NCI-H1694 treated with DMSO at 0.1 percent for 48 hours (cell line): ENCODE measurements at regions not wholly inside any gene's neighbourhood (a gene's known extent, or its start where the extent isn't known, plus 50 kb on each side); places are given as distances from the start of the nearest gene placed in this dataset.
"Not testable (repeated sequence)": the region's sequence is repeated elsewhere in the genome, so short reads cannot be mapped to it uniquely, and the experiment has no call there.

ENCODE experiments used
- DNase-seq: peaks from one replicate; lab custom pipeline; 2025; lab: John Stamatoyannopoulos, UW

DNA sequence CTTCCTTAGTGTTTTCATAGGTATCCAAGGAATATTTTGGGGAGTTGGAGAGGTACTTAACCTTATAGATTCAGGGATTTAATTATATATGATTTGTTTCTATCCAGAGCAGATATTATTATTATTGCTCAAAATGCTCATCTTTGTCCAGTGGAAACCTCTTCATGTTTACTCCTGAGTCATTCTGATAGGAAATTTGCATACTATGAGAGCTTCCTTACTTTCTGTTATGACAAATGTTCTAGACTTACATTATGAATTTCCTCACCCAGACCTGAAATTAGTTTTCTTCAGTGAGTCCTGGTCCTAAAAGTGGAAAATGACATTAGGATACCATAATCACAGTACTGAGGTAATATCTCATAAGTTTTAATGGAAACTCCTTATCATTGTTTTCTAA is 57.5 kb upstream of the PLPPR5 start:
- DNase-seq: no peak

DNA sequence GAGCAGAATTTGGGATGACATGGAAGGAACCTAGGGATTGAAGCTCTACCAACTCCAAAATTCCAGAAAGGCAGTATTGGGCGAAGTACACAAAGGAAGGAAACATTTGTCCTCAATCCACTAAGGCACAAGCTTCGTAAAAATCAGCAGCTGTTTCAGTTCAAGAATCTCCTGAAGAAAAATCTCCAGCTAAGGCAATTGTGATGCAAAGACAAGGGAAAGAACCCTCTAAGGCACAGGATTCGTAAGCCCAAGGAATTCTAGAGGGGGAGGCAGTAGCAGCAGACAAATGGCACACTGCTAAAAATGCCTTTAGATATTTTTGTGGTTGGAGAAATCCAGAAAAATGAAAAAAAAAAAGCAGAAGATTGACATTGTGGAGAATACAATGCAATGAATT is 64.5 kb upstream of the PLPPR5 start:
- DNase-seq: no peak

DNA sequence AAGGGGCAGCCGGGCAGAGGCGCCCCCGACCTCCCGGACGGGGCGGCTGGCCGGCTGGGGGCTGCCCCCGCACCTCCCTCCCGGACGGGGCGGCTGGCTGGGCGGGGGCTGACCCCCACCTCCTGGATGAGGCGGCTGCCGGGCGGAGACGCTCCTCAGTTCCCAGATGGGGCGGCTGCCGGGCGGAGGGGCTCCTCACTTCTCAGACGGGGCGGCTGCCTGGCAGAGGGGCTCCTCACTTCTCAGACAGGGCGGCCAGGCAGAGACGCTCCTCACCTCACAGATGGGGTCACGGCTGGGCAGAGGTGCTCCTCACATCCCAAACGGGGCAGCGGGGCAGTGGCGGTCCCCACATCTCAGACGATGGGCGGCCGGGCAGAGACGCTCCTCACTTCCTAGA is 73.9 kb upstream of the PLPPR5 start:
- not testable (repeated sequence) for DNase-seq

DNA sequence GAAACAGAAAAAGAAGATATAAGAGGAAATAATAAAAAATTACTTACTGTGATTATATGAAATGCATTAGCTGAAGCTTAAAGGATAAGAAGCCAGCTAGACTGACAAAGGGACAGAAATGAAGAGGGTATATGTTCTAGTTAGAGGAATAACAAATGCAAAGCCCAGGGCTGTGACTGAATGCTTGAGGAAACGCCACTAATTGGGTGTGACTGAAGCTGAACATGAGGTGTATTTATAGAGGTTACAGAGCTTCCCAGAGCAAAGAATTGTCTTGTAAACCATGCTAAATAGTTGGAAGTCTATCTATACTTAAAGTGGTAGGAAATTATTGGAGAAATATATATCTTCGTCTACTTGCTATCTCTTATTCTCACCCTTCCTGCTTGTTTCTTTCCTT is 77.7 kb upstream of the PLPPR5 start:
- DNase-seq: no peak

DNA sequence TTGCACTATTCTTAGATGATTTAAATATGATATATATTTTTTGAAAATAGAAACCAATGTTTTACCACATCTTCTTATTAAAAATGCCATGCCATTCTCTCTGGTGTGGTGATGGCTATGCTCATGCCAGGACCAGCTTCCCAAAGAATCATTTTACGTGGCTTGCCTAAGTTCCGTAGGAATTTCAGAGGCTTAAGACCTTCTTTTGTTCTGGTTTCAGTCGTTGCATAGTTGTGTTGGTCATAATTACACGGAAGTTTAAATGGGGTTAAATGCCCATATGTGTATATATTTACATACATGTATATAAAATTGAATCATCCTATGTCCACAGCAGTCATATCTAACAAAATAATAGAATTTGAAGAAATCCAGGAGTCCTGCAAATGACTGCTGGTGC is 78.7 kb upstream of the PLPPR5 start:
- no peak for DNase-seq

DNA sequence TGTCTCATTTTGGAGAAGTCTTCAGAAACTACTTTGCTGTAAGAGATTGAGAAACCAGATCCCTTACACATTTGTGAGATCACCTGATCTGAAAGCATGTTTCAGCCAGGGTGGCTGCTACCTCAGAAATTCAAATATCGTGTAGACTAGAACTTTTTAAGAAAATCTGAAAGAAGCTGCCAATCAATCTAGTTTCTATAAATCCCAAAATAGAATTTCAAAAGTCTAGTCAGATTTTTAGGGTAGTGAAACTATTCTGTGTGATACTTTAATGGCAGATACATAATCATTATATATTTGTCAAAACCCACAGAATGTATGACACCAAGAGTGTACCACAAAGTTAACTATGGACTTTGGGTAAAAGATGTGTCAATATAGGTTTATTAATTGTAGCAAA is 79.9 kb upstream of the PLPPR5 start:
- no peak for DNase-seq

DNA sequence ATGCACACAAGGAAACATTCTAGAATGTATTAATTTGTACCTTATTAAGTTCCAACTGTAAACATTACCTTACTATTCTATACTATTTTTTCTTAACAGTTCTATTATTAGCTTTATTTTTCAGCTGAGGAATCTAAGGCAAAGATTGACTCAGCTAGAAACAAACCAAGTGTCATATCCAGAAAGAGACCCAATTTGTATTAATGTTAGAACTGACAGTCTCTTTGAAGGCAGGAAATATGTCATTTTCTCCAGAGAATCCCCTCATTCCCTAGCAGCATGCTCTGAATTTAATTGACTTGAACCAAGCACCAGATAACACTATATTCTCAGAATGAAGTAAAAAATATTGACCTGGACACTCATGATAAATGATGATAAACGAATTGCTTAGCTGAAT is 81.4 kb upstream of the PLPPR5 start:
- DNase-seq: no peak

DNA sequence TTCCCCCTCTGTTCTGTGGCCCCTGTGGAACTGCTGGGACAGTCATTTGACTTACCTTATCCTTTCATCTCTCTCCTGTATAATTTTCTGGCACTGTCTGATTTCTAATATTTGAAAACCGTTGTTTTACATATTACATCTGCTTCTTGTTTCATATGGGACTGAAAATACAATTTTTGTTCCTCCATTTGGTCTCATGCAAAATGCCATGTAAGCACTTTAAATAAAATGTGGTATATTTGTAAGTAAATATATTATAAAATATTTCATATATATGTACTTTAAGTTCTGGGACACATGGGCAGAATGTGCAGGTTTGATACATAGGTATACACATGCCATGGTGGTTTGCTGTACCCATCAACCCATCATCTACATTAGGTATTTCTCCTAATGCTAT is 93.9 kb upstream of the PLPPR5 start:
- no peak for DNase-seq

DNA sequence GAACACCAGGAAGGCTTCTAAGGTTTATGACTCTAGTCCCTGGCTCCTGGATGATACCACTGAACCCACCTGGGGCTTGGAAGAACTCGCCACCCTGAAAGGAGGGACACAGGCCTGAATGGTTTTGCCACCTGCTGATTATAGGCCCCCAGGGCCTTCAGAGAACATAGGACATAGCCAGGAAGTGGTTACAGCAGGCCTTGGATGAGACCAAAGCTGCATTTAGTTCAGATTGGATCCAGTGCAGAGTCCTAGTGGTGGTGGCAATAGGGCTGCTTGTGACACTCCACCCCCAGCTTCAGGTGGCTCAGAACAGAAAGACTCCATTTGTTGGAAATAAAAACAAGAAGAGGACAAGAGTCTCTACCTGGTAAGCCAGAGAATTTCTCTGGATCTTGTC is 101.6 kb upstream of the PLPPR5 start:
- DNase-seq: no peak

DNA sequence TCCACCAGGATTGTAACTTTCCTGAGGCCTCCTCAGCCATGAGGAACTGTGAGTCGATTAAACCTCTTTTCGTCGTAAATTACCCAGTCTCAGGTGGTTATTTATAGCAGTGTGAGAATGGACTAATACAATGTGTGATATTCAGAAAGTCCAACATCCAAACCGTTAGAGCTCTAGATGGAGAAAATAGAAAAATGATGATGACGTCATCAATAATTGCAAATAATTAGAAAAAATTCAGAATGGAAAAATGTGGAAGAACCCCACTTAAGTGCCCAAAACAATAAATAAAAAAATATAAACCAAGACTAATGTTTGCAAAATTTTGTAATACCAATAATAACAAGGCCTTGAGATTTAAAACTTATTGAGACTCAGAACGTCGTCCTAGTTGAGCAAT is 103.0 kb upstream of the PLPPR5 start:
- no peak for DNase-seq

DNA sequence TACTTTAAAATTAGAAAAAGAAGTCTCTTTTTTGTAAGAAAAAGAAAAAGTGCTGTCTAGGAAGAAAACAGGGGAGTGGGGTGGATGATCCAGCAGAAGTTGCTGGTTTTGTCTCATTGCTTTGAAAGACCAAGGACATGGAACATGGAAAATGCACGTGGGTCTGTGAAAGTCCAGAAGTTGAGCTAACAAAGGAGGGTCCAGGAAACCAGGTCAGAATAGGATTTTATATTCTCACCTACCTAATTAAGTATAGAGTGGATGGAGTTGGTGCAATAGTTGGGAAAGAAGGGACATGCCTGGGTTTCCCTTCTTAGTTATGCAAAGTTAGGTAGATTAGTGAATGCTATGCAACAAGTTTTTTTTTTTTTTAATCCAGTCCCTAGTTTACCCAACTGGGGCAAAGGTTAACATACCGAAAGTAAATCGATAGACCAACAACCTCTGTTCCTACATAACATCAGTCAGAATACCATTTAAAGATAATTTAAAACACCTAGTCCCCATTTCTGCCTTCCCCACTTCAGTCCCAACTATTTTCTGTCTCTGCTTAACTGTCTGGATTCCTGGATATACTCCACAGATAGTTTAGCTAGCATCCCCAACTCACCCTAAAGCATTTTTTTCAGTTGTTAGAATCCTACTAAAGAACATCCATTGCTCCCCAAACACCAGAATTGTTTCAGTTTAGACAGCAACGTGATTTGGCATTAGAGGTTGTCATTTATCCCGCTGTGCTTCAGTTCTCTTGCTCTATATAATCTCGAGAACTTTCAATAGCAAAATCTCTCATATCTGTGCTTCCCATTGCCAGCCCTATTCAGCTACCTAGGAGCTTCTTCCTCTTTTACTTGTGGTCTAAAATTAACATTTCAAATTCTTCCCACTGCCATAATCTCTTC is 105.7 kb upstream of the PLPPR5 start:
- DNase-seq: no peak

DNA sequence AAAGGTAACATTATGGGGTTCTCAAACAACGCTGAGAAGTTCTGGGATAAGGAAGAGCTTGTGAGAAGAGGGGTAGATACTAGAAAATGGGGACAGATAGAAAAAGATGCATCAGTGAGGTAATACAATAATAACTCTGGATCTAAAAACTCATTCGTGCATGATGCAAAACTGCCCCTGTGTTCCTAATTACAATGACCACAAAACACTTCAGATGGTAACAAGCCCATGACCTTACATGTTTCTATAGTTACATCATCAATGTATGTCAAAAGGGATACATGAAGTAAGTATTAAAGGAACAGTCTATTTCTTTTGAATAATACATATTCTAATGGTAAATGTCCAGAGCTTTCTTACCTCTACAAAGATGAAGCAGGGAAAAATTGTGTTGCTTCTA is 110.6 kb upstream of the PLPPR5 start:
- DNase-seq: no peak

DNA sequence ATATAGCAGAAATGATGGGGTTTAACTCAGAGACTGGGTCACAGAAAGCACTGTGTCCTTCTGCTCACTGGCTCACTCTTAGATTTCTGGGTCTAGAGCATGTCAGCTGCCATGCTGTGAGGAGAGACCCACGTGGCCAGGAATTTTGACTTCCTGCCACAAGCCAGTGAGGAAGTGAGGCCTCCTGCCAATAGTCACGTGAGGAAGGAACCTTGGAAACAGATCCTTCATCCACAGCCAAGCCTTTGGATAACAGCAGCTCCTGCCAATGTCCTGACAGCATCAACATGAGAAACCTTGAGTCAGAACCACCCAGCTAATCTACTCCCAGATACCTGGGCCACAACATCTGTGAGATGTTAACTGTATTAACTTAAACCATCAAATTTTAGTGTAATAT is 114.5 kb upstream of the PLPPR5 start:
- no peak for DNase-seq

DNA sequence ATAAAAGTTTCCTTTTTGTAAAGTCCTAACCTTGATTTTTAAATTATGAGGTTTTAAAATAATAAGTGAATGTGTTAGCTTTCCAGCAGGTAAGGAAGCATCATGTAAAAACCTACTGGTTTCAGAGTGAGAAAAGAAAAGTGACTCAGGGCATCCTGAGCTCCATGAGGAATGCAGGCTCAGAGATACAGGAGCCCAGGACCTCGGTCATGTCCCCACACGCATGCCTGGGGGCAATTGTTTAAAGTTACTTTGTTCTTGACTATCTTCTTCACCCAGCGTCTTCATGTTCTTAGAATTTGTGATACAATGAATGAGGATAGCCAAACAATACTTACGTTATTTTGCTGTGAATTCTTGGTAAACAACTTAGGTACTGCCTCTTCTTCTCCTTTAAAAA is 117.4 kb upstream of the PLPPR5 start:
- no peak for DNase-seq

DNA sequence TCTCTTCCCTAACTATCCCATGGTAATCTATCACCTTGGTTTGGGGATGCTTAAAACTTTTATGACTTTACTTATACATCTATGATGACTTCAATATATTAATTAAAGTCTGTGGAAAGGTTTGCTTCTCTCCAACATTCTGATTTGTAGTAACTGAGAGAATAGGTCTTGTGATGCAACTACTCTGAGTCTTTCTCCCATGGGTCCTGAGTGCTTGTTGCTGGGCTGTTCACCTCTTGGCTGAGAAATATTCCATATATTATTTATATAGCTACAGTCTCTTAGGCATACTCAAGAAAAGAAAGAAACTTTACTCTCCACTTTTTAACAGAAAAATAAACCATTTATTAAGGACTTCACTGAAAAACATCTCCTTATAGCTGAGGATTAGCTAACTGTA is 119.3 kb upstream of the PLPPR5 start:
- no peak for DNase-seq

DNA sequence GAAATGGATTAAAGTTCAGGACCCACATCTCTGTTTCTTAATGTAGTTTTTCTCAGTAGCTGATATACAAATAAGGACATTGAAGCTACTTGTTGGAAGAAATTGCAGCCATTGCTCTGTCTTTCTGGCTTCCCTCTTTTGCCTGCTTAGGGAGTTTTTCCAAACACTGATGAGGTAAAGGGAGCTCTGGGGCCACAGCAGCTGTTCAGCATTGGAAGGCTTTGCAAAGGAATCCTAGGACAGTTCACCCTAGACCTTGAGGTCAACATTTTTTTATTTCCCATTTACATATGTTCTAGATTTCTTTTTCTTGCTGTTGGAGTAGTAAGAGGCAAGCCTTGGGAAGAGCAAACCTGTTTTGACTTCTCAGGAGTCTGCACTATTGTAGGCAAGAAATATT is 126.9 kb upstream of the PLPPR5 start:
- DNase-seq: no peak

DNA sequence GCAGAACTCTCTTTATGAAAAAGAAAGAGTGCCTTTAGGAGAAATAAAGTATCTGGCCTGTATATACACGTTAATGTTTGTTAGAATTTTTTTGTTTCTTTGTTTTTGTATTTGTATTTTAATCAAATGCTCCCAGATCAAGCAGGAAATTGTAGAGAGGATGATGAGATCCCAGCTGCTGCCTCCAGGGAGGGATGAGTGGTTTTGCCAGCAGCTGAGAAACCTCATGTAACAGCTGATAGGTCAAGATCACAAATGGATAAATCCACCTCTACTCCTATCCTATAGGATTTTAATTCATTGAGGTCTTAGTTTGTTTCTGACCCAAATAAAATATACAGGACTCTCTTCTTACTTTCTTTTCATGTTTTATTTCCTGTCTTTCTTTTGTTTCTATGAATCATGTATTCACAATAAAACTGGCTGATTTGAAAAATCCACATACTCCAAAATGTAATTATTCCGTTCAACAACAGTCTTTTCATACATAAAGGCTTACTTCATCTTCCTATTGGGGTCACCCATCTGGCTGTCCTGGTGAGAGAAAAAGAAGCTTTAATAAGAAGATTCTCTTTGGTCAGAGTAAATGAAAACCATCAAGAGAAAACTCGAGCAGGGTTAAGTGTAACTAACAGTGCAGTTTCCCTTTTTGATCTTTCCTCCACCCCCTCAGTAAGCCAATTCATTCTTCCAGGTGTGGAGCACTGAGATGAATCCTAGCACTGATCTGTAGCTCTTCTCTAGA is 129.3 kb upstream of the PLPPR5 start:
- no peak for DNase-seq

DNA sequence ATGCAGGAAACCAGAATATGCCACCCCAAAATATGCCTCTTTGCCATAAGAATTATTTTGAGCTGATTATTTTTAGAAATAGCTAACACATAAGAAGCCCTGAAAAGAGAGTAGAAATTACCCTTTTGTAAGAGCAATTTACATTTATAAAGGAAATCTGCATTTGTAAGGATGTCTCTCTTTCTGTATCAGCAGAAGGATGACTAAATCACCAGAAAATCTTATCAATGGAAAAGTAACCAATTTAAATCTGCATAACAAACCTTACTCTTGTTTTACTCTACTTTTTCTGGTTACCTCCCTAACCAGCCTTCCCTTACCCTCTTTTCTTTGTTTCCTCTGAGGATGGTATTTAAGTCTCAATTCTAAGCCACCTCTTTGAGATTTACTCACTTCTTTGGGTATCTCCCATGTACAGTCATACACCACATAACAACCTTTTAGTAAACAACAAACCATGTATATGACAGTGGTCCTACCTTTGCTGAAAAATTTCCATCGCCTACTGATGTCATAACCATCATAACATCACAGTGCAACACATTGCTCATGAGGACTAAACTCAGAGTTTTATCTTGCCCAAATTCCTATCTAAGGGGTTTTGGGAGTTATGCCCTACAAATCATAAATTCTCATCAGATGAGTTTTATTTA is 126.6 kb upstream of the PLPPR4 start:
- DNase-seq: no peak

DNA sequence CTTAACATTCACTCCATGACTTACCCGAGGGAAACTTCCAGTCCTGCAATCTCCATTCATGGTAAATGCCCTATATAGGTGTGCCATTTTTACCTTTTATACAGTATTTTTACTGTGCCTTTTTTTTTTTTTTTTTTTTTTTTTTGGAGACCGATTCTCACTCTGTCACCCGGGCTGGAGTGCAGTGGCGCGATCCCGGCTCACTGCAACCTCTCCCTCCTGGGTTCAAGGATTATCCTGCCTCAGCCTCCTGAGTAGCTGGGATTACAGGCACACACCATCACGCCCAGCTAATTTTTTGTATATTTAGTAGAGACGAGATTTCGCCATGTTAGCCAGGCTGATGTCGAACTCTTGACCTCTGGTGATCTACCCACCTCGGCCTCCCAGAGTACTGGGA is 124.4 kb upstream of the PLPPR4 start:
- DNase-seq: no peak

DNA sequence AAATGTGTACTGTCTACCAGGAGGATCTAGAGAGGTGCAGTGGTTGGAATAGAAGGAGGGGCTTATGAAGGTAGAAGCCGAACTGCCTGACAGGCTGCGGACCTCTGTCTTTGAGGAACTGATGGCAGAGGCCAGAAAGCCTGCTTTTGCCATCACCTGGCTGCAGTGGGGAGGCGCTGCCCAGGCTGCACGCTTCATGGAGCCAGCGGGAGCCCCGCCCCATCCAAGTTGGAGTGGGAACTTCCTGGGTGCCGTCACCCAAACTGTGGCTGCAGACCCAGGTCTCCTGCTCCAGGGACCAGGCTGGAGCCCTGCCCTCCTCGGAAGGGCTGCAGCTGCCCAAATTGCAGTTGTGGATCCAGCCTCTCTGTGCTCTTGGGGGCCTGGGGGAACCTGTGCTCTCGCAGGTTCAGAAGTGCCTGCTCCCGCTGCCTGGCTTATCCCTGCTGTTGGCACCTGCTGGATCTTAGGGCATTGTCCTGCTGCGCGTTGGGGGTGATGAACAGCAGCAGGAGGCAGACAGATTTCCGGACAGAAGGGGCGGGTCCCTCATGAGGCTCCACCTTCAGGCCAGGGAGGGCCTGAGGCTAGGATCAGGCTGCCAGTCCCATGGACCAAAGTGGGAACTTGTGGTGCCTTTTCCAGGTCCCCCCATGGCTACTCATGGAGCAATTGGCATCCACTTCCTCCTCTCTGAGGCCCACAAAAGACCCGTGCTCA is 118.0 kb upstream of the PLPPR4 start:
- no peak for DNase-seq

DNA sequence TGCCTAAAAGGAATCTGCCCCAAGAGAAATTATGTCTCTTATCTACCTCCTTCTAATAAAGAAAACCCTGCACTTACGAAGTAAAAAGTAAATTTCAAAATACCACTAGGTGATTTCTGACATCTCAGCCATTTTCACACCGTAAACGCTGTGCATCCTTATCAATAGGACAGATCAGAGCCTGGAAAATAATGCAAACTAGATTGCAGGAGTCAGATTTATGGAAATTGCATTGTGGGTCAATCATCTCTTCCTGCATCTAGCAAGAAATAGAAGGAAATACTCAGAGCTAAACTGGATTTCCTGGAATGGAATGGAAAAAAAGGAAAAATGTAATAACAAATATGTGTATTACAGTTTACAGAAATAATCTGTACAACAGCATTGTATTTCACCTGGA is 114.3 kb upstream of the PLPPR4 start:
- no peak for DNase-seq

DNA sequence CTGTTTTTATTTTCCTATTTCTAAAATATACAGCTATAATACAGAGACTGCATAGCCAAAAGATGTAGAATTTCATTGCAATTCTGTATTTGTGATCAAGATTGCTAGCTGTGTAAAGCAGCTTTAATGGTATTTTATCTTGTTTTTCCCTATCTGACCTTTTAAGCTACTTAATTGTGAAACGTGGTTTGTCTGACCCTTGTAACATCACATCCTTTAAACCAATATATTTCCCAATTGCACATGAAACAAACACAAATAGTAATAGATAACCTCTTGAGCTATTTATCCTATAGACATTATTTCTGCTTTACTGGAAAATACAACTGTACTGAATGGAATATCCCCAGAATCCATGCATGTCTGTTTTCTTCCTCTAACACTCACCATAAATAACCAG is 112.2 kb upstream of the PLPPR4 start:
- DNase-seq: no peak
